Breast epithelium (tissue), 3 donors: ENCODE measurements at regions not wholly inside any gene's neighbourhood (a gene's known extent, or its start where the extent isn't known, plus 50 kb on each side); places are given as distances from the start of the nearest gene placed in this dataset.

Source experiments
- POLR2A ChIP-seq: fragments of 450-650 bp; IDR thresholded peaks from one replicate; pipeline ENCODE4 v1.6.1; 2016; ENCODE audit warnings: antibody characterized with exemption, mild to moderate bottlenecking, moderate library complexity
- TF ChIP-seq, protein P1 (sequence below), 3 donors: fragments of 450-650 bp; IDR thresholded peaks; one replicate each; pipeline ENCODE4 v1.5.1; 2016 to 2017; ENCODE audit warnings: antibody characterized with exemption in 3 of 3, mild to moderate bottlenecking in 3 of 3, moderate library complexity in 3 of 3

DNA sequence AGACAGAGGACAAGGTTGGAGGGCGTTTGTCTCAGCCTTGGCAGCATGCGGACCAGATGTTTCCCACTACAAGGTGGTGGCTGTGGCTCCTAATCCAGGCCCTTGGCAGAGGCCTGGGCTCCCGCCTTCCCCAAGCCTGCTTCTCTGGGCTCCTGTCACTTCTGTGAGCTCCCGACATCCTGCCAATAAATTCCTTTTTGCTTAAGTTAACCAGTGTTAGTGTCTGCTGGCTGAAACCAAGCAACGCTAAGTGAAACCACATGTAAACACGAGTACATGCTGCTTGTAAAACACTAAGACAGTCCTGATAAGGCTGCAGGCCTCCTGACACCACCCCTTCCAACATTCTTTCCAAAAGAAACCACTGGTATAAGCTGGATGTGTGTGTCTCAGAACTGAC, 263.6 kb upstream of the ZMIZ1 start:
- TF ChIP-seq, protein P1, sequence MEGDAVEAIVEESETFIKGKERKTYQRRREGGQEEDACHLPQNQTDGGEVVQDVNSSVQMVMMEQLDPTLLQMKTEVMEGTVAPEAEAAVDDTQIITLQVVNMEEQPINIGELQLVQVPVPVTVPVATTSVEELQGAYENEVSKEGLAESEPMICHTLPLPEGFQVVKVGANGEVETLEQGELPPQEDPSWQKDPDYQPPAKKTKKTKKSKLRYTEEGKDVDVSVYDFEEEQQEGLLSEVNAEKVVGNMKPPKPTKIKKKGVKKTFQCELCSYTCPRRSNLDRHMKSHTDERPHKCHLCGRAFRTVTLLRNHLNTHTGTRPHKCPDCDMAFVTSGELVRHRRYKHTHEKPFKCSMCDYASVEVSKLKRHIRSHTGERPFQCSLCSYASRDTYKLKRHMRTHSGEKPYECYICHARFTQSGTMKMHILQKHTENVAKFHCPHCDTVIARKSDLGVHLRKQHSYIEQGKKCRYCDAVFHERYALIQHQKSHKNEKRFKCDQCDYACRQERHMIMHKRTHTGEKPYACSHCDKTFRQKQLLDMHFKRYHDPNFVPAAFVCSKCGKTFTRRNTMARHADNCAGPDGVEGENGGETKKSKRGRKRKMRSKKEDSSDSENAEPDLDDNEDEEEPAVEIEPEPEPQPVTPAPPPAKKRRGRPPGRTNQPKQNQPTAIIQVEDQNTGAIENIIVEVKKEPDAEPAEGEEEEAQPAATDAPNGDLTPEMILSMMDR (IDR thresholded peaks at IDR 0.05) = no peak
- no peak for TF ChIP-seq POLR2A
